ENCODE measurements at regions not wholly inside any gene's neighbourhood (a gene's known extent, or its start where the extent isn't known, plus 50 kb on each side); places are given as distances from the start of the nearest gene placed in this dataset.
A peak's percentile ranks its signal among the peaks of the same experiment; 100 is the strongest.
"Not testable (repeated sequence)": the region's sequence is repeated elsewhere in the genome, so short reads cannot be mapped to it uniquely, and the experiment has no call there.

DNA sequence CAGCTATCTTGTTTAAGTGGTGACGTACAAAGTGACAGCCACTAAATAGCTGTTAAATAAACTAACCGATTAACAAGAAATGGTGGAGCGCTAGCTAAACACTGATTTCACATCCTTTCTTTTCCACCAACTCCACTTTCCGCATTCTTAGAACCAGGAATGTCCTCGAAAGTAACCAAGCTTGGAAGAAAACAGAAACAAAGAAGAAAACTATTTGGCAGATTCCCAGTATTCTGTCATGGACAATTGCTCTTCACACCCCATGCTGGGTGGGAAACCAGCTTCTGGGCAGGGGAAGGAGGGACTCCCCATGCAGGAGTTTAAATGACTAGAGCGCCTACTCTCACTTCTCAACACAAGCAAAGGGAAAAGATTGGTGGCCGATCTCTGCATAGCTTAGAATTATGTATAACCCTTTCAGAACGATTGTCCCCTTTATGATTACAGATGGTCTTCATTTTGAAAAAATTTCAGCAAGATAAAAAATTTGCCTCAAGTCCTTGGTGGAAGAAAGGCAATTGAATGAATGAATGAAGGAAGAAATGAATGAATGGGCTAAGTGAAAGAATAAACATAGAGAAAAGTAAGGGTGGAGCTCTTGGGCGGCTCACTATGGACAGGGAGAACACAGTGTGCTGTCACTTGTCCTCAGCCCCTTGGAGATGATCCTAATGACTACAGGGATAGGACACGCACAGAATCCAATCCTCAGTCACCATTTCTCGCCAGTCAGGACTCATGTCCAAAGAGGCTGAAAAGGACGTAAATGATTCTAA lies 148.7 kb upstream of the NEDD9 start:
- DNase-seq = no peak

DNA sequence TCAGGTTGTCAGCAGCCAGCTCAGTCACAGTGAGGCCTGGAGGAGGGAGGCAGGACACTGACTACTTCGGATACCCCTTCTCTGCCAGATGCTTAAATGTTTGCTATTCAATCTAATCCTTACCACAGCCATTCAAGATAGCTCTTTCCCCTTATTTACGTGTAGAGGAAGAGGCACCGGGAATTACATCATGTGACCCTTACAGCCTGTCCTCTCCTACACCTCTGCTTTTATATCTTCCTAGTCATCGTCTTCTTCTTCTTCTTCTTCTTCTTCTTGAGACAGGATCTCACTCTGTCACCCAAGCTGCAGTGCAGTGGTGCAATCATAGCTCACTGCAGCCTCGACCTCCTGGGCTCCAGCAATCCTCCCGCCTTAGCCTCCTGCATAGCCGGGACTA lies 148.1 kb upstream of the NEDD9 start:
- no peak for DNase-seq

DNA sequence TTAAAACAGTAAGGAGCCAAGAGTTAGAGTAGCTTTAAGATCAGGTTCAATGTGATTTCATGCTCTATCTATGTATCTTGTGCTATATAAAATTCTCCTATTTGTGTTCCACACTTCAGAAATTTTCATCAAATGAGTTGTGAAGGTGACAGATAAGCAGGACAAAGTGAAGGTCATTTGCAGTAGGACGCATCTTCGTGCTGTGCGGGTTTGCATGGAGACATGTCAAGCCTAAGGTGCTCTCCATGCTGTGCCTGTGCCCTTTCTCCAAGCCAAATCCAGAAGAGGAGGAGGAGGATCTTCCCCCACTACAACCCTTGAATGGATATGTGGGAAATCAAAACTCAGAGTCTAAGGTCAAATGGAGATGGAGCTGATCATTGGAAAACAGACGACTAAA lies 147.3 kb upstream of the NEDD9 start:
- DNase-seq = no peak

DNA sequence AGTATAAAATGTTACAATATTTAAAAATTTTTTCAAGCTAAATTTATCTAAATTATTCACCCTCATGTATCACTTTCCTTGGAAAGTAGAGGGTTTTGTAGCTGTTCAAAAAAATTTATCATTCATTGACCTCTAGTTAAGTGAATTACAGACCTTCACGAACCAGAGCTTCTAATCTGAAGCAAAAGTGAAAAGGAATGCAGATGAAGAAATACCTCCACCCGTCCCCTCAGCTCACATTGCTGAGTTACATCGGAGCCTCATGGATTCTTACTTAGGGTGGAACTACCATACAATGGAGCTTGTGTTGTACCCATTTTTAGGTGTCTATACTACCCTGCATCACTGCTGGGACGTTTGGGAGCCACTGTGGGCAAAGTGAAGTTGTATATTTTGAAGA lies 146.2 kb upstream of the NEDD9 start:
- DNase-seq = no peak

DNA sequence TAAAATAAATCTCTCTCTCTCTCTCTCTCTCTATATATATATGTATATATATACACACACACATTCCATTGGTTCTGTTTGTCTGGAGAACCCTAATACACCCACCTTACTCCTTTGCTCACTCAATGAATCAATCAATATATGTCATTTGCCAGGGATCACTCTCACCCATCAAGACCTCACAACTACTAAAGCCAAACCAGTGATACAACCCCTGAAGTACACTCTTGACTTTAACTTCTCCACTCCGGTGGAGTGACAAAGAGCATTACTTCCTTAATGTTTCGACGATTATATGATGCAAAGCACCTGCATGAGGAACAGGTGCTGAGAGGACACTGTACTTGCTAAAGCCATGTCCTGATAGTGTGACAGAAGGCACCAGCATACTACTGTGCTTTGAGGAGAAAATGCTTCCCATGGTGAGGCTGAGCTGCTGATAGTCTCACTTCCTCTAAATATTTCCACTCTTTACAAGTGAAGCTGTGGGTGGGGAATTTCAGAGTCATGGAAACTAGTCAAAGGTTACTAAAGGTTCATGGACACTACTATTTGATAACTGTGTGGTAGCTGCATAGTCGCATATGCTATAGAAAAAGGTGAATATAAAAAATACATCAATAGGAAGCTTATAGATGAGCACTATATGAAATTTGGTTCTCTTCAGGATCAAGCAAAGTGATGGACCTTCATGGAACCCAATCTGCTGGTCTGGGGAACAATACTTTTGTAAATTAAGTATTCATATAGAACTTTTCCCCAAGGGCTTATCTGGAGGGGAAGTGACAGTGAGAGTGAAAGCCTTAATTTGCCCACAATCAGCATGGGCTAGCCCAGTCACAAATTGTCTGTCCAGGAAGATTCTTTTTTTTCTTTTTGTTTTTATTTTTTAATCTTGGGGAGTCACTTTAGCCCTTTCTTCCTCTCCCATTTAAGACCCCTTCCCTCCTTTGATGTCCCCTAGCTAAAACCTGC lies 141.9 kb upstream of the NEDD9 start:
- no peak for DNase-seq

DNA sequence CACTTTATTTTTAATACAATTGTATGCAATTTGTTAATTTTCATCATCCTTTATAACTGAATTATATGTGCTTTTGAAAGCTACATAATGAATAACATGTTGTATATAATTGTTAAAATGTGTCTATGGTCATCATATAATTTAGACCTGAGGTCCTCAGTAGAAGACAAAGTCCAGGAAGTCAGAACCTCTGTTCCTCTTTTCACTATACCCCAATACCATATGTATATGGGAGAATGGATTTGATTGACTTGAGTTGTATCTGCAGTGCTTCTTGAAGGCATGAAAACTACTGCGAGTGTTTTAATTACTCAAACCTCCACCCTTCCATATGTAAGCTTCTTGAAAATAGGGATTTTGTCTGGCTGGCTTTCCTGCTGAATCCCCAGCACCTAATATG lies 140.7 kb upstream of the NEDD9 start:
- no peak for DNase-seq

DNA sequence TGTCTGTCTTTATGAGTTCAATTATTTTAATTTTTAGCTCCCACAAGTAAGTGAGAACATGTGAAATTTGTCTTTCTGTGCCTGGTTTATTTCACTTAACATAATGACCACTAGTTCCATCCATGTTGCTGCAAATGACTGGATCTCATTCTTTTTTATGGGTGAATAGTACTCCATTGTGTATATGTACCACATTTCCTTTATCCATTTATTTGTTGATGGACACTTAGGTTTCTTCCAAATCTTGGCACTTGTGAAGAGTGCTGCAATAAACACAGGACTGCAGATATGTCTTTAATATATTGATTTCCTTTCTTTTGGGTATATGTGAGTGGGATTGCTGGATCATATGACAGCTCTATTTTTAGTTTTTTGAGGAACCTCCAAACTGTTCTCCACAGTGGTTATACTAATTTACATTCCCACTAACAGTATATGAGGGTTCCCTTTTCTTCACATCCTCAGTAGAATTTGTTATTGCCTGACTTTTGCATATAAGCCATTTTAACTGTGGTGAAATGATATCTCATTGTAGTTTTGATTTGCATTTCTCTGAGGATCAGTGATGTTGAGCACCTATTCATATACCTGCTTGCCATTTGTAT lies 139.8 kb upstream of the NEDD9 start:
- DNase-seq = not testable (repeated sequence)

DNA sequence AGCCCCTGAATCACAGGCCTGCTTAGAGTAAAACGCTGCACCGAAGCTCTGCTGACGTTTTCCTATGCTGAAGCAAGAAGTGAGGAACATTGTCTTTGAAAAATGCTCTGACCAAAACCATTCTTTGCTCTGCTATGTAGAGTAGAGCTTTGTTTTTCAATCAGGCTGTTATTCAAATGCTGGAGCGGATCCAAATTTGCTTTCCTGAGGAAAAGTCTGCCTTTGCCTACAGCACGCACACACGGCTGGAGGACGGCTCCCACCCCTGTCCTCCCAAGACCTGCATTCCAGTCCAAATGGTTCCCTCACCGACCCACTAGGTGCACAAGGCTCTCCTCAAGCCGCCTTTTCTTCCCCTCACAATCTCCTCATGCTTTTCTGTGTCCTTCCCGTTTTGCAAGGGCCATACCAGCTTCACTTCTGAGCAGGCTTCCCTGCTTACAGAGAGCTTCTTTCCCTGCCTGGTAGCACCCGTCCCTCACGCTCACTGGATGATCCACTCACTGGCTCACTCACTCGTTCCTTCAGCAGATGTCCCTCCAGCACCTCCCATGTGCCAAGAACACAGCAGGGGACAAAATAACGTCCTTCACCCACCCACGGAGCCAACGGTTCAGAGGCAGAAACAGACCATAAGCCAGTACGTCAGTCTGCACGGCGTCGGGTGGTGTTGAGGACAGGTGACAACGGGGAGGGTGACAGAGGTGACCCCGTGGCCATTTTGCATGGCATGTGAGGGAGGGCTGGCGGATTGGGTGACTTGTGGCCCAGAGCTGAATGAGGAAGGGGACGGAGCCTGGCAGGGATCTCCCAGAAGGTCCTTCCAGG lies 137.9 kb upstream of the NEDD9 start:
- DNase-seq = no peak

DNA sequence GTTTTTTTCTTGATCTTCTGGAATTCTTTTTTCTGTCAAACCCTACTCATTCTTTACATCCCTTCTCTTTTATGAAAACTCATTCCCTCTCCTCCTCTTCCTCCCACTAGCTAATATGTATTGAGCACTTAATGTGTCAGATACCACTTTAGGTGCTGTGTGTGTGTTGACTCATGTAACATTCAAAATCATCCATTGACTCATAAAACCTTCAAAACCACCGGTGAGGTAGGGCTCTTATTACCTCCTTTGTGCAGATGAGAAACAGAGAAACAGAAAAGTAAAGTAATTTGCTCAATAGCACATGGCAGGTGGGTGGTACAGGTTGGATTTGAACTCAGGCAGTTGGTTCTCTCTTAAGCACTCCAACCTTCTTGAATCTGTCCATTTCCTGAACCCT lies 136.3 kb upstream of the NEDD9 start:
- no peak for DNase-seq

GRCh38 chr6:11368264-11368663 lies 135.8 kb upstream of the NEDD9 start:
- DNase-seq = no peak

DNA sequence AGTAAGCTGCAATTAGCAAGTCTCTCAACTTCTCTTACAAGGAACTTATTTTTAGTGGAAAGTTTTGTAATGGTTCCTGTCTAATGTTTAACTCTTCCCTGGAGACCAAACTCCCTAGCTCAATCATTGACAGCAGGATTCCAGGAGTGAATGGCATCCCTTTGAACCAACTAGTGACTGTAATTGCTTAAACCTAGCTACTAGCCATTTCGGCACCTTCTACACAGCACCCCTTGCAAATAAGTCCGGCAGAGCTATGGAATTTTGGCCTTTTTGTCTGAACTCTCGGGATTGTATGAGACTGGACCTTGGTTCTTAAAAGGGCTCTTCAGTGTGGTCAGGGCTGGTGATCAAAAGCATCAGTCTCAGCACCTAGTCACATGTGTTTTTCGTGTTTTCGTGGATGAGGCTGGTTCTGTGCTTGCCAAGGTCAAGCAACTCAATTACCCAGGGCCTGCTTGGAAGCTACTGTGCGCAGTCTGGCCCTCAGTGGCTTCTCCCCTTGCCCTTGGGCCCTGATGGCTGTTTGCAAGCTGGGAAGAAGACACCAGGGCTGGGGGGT lies 135.3 kb upstream of the NEDD9 start:
- DNase-seq = no peak

GRCh38 chr6:11366934-11367637 lies 134.6 kb upstream of the NEDD9 start:
- DNase-seq = no peak

- DNase-seq = peak; percentile 65
Observed at GRCh38 chr6:11366183-11366933, 133.9 kb upstream of the NEDD9 start.

DNA sequence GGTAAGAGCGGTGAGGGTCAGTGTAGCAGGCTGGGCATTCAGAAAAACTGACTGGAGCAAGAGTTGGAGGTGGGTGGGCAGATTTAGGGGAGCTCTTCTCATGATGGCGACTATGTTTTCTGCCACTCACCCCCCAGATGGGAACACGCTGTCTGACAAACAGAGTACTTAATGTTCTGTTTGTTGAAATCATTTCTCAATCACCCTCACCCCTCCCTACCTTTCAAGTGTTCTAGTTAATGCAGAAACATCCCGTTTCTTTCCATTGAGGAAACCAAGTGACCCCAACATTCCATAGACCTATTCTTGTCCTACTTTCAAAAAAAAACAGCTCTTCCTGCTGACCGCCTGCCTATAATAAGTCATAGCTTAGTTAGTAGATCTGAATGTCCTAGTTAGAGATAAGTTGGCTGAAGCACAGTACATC lies 132.5 kb upstream of the NEDD9 start:
- no peak for DNase-seq

DNA sequence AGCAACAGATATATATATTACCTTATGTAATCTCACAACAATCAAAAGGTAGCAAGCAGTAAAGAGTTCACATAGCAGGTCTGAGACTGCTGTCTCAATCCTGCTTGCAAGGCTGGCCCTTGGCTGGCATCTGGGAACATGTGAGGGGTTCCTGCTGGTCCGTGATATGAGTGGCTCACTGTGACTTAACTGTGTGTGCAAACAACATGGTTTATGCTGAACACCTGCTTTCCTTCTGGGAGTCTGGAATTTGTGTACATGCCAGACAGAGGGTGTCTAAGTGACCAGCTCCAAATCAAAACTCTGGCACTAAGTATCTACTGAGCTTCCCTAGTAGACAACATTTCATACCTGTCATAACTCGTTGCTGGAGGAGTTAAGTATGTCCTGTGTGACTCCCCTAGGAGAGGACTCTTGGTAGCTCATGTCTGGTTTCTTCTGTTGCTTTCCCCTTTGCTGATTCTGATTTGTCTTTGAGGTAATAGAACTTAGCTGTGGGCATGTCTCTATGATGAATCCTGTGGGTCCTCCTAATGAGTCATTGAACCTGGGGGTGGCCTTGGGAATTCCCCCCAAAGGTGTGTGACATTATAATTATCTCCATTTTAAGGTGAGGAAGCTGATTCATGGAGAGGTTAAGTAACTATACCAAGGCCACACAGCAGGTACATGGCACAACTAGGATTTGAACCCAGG lies 131.6 kb upstream of the NEDD9 start:
- DNase-seq = peak; percentile 64

DNA sequence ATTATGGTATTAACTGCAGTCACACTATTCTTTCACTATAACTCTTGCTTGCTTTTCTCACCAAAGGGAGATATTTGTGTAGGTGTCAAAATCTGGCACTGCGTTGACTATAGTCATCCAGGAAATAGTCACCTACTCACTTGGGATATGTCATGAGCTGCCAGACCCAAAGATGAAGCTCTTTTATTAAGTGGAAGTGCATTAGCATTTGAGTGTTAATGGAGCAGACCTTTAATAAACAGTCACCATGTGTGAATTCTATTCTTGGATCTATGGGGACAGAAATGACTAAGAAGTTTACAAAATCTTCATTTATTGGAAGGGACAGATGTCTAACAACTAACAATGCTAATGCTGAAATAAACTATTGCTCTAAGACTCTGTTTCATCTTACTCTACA lies 130.1 kb upstream of the NEDD9 start:
- no peak for DNase-seq

DNA sequence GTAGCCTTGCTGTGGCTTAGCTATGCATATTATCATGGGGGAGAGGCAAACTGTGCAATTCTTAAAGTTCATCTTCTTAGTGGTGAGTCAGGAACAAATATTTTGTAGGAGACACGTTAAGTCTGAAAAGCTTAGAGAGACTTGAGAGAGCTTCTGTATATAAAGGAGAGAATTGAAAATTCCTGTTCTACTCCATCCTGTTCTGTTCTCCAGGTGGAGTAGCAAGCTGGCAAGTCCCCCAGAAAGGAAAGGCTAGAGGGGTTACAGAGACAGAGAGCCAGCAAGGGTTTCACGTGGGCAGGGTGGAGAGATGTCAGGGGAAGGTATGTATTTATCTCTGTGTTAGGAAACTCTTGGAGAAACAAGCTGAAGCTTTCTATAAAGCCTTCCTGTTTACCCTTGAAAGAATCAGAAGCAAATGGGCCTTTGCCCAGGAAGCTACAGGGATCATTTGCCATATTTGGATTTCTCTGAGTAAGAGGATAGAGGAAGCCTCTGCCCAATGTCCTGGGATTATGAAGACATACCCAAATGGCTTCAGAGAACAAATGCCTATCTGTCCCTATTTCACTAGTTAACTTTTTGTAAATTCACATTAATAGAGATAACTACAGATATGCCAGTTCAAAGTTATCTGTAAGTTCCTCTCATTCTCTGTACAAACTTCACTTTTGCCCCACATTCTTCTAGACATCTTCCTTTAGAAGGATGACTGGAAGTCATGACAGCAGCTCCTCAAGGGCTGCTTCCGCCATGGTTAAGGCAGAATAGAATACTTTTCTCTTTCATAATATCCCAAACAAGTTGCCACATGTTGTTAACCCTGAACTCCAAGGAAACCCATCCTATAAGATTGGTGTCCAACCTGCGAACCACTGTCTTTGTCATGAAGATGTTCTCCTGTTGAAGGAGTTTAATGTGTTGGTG lies 126.7 kb upstream of the NEDD9 start:
- no peak for DNase-seq

DNA sequence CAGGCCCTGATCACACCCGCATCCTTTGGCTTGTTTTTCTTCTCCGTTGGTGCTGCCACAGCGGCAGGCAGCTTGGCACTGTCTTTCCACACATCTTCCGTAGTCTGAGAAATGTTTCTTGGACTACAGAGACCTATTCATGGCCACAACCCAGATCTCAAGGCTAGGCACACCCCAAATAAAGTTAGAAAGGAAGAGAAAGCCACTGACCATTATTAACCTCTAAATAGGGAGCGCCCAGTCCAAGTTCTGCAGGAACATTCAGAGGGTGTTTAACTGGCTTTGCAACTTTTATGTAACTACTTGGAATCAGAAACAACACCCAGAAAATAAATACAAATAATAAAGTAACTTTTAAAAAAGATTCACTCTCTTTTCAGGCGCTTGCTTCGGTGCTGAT lies 124.8 kb upstream of the NEDD9 start:
- no peak for DNase-seq

Data from stimulated activated CD8-positive, alpha-beta memory T cell treated with anti-CD3 and anti-CD28 coated beads, Interleukin-4, amount 100 ng/mL, for 48 hours (primary cell).